ENCODE measurements at regions not wholly inside any gene's neighbourhood (a gene's known extent, or its start where the extent isn't known, plus 50 kb on each side); places are given as distances from the start of the nearest gene placed in this dataset.

- DNase-seq, result no peak
- Histone ChIP-seq H3K4me3 (no peak overlapping the region), H3K36me3 (no peaks in the 10 kb centered on the region), H3K27me3 (ENCODE audit: low read depth) (no peaks in the 10 kb centered on the region), H3K9me3 (replicated peaks) (peaks cover 3% of the 10 kb centered on the region), H3K27ac (replicated peaks) (no peak overlapping the region), H3K4me1 (no peaks in the 10 kb centered on the region)
- intact Hi-C loops (cut with micrococcal nuclease), result no loop called here
- TF ChIP-seq CTCF (IDR thresholded peaks at IDR 0.05; ENCODE audit: borderline replicate concordance), result no peak
Measured at GRCh38 chr6:68240726-68241125, 394.4 kb upstream of the ADGRB3 start.

- no peak for TF ChIP-seq CTCF (IDR thresholded peaks at IDR 0.05; ENCODE audit: borderline replicate concordance)
- intact Hi-C loops (cut with micrococcal nuclease), result no loop called here
- Histone ChIP-seq H3K27me3 (ENCODE audit: low read depth) (no peaks in the 10 kb centered on the region), H3K36me3 (no peaks in the 10 kb centered on the region), H3K4me1 (no peaks in the 10 kb centered on the region), H3K27ac (replicated peaks) (no peak overlapping the region), H3K9me3 (replicated peaks) (peaks cover 3% of the 10 kb centered on the region), H3K4me3 (no peak overlapping the region)
- no peak for DNase-seq
Measured at GRCh38 chr6:68239034-68239433, 396.0 kb upstream of the ADGRB3 start.

GRCh38 chr6:68238097-68238601 lies 396.9 kb upstream of the ADGRB3 start:
- no peaks in the 10 kb centered on the region for H3K36me3 ChIP-seq
- H3K4me1 ChIP-seq, result no peaks in the 10 kb centered on the region
- TF ChIP-seq CTCF (IDR thresholded peaks at IDR 0.05; ENCODE audit: borderline replicate concordance), result no peak
- peaks cover 3% of the 10 kb centered on the region for H3K9me3 ChIP-seq (replicated peaks)
- no peak overlapping the region for H3K27ac ChIP-seq (replicated peaks)
- no peak overlapping the region for H3K4me3 ChIP-seq
- no peaks in the 10 kb centered on the region for H3K27me3 ChIP-seq (ENCODE audit: low read depth)
- intact Hi-C loops (cut with micrococcal nuclease), result no loop called here
- DNase-seq, result no peak

- DNase-seq, result no peak
- Histone ChIP-seq H3K36me3 (no peaks in the 10 kb centered on the region), H3K4me3 (no peak overlapping the region), H3K27me3 (ENCODE audit: low read depth) (no peaks in the 10 kb centered on the region), H3K4me1 (no peaks in the 10 kb centered on the region), H3K27ac (replicated peaks) (no peak overlapping the region), H3K9me3 (replicated peaks) (peaks cover 3% of the 10 kb centered on the region)
- intact Hi-C loops (cut with micrococcal nuclease), result no loop called here
- TF ChIP-seq CTCF (IDR thresholded peaks at IDR 0.05; ENCODE audit: borderline replicate concordance), result no peak
Measured at GRCh38 chr6:68237205-68237604, 397.9 kb upstream of the ADGRB3 start.

- TF ChIP-seq CTCF (IDR thresholded peaks at IDR 0.05; ENCODE audit: borderline replicate concordance), result no peak
- Histone ChIP-seq H3K27ac (replicated peaks) (no peak overlapping the region), H3K4me1 (no peaks in the 10 kb centered on the region), H3K4me3 (no peak overlapping the region), H3K27me3 (ENCODE audit: low read depth) (no peaks in the 10 kb centered on the region), H3K36me3 (no peaks in the 10 kb centered on the region), H3K9me3 (replicated peaks) (peaks cover 3% of the 10 kb centered on the region)
- no peak for DNase-seq
- intact Hi-C loops (cut with micrococcal nuclease), result no loop called here
Measured at GRCh38 chr6:68235326-68235784, 399.7 kb upstream of the ADGRB3 start.

Data from left ventricle myocardium inferior (tissue), 1 donor.